HEK293 (cell line): ENCODE measurements at regions not wholly inside any gene's neighbourhood (a gene's known extent, or its start where the extent isn't known, plus 50 kb on each side); places are given as distances from the start of the nearest gene placed in this dataset.
A peak's percentile ranks its signal among the peaks of the same experiment; 100 is the strongest.

Experiments
- BCL6B ChIP-seq: fragments of 450-650 bp; formaldehyde crosslinking; IDR thresholded peaks from 2 replicates; pipeline ENCODE4 v1.5.1; 2017; ENCODE audit warnings: missing biosample characterization, missing genetic modification characterization
- FEZF1 ChIP-seq: fragments of 450-650 bp; formaldehyde crosslinking; IDR thresholded peaks from 2 replicates; pipeline ENCODE4 v1.5.1; 2016; ENCODE audit warnings: missing biosample characterization, missing genetic modification characterization
- GLI2 ChIP-seq: fragments of 450-650 bp; formaldehyde crosslinking; IDR thresholded peaks from 2 replicates; pipeline ENCODE4; 2017; ENCODE audit warnings: missing biosample characterization, missing genetic modification characterization, low read depth, borderline replicate concordance
- OSR2 ChIP-seq: fragments of 450-650 bp; formaldehyde crosslinking; IDR thresholded peaks from 2 replicates; pipeline ENCODE4 v1.5.1; 2016; ENCODE audit warnings: missing biosample characterization, missing genetic modification characterization
- PRDM4 ChIP-seq: fragments of 450-650 bp; formaldehyde crosslinking; IDR thresholded peaks from 2 replicates; pipeline ENCODE4 v1.5.1; 2017; ENCODE audit warnings: missing biosample characterization, missing genetic modification characterization
- TCF7L2 ChIP-seq: IDR thresholded peaks from 2 replicates; pipeline ENCODE4 v1.6.1; 2011; ENCODE audit warnings: low read depth, mild to moderate bottlenecking, inconsistent platforms, low read length, moderate library complexity, borderline replicate concordance
- ZBTB8A ChIP-seq: fragments of 450-650 bp; formaldehyde crosslinking; IDR thresholded peaks from 2 replicates; pipeline ENCODE4 v1.5.1; 2016; ENCODE audit warnings: missing biosample characterization, missing genetic modification characterization
- ZNF174 ChIP-seq: fragments of 450-650 bp; formaldehyde crosslinking; IDR thresholded peaks from 2 replicates; pipeline ENCODE4 v1.5.0; 2017; ENCODE audit warnings: missing biosample characterization, mild to moderate bottlenecking, missing genetic modification characterization
- ZNF184 ChIP-seq: fragments of 450-650 bp; IDR thresholded peaks from 2 replicates; pipeline ENCODE4 v1.5.1; 2018; ENCODE audit warnings: missing biosample characterization, mild to moderate bottlenecking, missing genetic modification characterization
- ZNF341 ChIP-seq: fragments of 450-650 bp; formaldehyde crosslinking; IDR thresholded peaks from 2 replicates; pipeline ENCODE4; 2016; ENCODE audit warnings: low read depth, missing biosample characterization, missing genetic modification characterization
- ZNF423 ChIP-seq: fragments of 450-650 bp; formaldehyde crosslinking; IDR thresholded peaks from 2 replicates; pipeline ENCODE4 v1.5.1; 2016; ENCODE audit warnings: missing biosample characterization, missing genetic modification characterization
- ZNF548 ChIP-seq: fragments of 450-650 bp; formaldehyde crosslinking; IDR thresholded peaks from 2 replicates; pipeline ENCODE4 v1.5.1; 2016; ENCODE audit warnings: missing biosample characterization, missing genetic modification characterization
- ZNF596 ChIP-seq: fragments of 450-650 bp; IDR thresholded peaks from 2 replicates; pipeline ENCODE4 v1.5.0; 2018; ENCODE audit warnings: missing biosample characterization, mild to moderate bottlenecking, missing genetic modification characterization, moderate library complexity
- ZNF629 ChIP-seq: fragments of 450-650 bp; formaldehyde crosslinking; IDR thresholded peaks from 2 replicates; pipeline ENCODE4 v1.5.1; 2017; ENCODE audit warnings: missing biosample characterization, missing genetic modification characterization
- ZNF768 ChIP-seq: fragments of 450-650 bp; formaldehyde crosslinking; IDR thresholded peaks from 2 replicates; pipeline ENCODE4 v1.5.1; 2018; ENCODE audit warnings: missing biosample characterization, mild to moderate bottlenecking, missing genetic modification characterization
- TF ChIP-seq, protein P1 (sequence below): fragments of 450-650 bp; formaldehyde crosslinking; IDR thresholded peaks from 2 replicates; pipeline ENCODE4 v1.5.1; 2017; ENCODE audit warnings: missing biosample characterization, missing genetic modification characterization
- TF ChIP-seq, protein P2 (sequence below): fragments of 450-650 bp; formaldehyde crosslinking; IDR thresholded peaks from 2 replicates; pipeline ENCODE4 v1.5.1; 2017; ENCODE audit warnings: missing biosample characterization, missing genetic modification characterization
- TF ChIP-seq, protein P3 (sequence below): fragments of 450-650 bp; formaldehyde crosslinking; IDR thresholded peaks from 2 replicates; pipeline ENCODE4 v1.5.1; 2016; ENCODE audit warnings: missing biosample characterization, missing genetic modification characterization
- TF ChIP-seq, protein P4 (sequence below): fragments of 450-650 bp; formaldehyde crosslinking; conservative IDR thresholded peaks from 2 replicates; pipeline ENCODE4 v1.5.1; 2016; ENCODE audit warnings: low read depth, missing biosample characterization, missing genetic modification characterization
- TF ChIP-seq, protein P5 (sequence below): fragments of 450-650 bp; IDR thresholded peaks from 2 replicates; pipeline ENCODE4 v1.5.1; 2018; ENCODE audit warnings: missing biosample characterization, mild to moderate bottlenecking, missing genetic modification characterization

- TF ChIP-seq, protein P1, sequence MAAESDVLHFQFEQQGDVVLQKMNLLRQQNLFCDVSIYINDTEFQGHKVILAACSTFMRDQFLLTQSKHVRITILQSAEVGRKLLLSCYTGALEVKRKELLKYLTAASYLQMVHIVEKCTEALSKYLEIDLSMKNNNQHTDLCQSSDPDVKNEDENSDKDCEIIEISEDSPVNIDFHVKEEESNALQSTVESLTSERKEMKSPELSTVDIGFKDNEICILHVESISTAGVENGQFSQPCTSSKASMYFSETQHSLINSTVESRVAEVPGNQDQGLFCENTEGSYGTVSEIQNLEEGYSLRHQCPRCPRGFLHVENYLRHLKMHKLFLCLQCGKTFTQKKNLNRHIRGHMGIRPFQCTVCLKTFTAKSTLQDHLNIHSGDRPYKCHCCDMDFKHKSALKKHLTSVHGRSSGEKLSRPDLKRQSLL (tag by site-specific recombination), result no peak
- TF ChIP-seq, protein P2, sequence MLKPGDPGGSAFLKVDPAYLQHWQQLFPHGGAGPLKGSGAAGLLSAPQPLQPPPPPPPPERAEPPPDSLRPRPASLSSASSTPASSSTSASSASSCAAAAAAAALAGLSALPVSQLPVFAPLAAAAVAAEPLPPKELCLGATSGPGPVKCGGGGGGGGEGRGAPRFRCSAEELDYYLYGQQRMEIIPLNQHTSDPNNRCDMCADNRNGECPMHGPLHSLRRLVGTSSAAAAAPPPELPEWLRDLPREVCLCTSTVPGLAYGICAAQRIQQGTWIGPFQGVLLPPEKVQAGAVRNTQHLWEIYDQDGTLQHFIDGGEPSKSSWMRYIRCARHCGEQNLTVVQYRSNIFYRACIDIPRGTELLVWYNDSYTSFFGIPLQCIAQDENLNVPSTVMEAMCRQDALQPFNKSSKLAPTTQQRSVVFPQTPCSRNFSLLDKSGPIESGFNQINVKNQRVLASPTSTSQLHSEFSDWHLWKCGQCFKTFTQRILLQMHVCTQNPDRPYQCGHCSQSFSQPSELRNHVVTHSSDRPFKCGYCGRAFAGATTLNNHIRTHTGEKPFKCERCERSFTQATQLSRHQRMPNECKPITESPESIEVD (tag by site-specific recombination), result peak; percentile 89
- TF ChIP-seq ZNF174 (no peak), ZNF184 (tag by site-specific recombination) (no peak), ZNF548 (tag by site-specific recombination) (no peak), ZBTB8A (tag by site-specific recombination) (0 out of 2 replicates have a peak, but pooled peaks have one; percentile 13), TCF7L2 (peak; percentile 53; the same call in 1 of the 2 replicates), BCL6B (tag by site-specific recombination) (no peak), FEZF1 (peak; percentile 85), ZNF596 (tag by site-specific recombination) (peak; percentile 70), PRDM4 (tag by site-specific recombination) (peak; percentile 73), ZNF768 (peak; percentile 89), ZNF341 (no peak), GLI2 (tag by site-specific recombination) (peak; percentile 87), ZNF629 (peak; percentile 49), ZNF423 (tag by site-specific recombination) (0 out of 2 replicates have a peak, but pooled peaks have one; percentile 31), OSR2 (tag by site-specific recombination) (peak; percentile 83)
- TF ChIP-seq, protein P3, sequence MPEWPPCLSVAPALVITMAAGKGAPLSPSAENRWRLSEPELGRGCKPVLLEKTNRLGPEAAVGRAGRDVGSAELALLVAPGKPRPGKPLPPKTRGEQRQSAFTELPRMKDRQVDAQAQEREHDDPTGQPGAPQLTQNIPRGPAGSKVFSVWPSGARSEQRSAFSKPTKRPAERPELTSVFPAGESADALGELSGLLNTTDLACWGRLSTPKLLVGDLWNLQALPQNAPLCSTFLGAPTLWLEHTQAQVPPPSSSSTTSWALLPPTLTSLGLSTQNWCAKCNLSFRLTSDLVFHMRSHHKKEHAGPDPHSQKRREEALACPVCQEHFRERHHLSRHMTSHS (tag by site-specific recombination), result 0 out of 2 replicates have a peak, but pooled peaks have one; percentile 33
- TF ChIP-seq, protein P4, sequence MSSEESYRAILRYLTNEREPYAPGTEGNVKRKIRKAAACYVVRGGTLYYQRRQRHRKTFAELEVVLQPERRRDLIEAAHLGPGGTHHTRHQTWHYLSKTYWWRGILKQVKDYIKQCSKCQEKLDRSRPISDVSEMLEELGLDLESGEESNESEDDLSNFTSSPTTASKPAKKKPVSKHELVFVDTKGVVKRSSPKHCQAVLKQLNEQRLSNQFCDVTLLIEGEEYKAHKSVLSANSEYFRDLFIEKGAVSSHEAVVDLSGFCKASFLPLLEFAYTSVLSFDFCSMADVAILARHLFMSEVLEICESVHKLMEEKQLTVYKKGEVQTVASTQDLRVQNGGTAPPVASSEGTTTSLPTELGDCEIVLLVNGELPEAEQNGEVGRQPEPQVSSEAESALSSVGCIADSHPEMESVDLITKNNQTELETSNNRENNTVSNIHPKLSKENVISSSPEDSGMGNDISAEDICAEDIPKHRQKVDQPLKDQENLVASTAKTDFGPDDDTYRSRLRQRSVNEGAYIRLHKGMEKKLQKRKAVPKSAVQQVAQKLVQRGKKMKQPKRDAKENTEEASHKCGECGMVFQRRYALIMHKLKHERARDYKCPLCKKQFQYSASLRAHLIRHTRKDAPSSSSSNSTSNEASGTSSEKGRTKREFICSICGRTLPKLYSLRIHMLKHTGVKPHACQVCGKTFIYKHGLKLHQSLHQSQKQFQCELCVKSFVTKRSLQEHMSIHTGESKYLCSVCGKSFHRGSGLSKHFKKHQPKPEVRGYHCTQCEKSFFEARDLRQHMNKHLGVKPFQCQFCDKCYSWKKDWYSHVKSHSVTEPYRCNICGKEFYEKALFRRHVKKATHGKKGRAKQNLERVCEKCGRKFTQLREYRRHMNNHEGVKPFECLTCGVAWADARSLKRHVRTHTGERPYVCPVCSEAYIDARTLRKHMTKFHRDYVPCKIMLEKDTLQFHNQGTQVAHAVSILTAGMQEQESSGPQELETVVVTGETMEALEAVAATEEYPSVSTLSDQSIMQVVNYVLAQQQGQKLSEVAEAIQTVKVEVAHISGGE (tag by site-specific recombination), result 0 out of 2 replicates have a peak, but pooled peaks have one; percentile 15
- TF ChIP-seq, protein P5, sequence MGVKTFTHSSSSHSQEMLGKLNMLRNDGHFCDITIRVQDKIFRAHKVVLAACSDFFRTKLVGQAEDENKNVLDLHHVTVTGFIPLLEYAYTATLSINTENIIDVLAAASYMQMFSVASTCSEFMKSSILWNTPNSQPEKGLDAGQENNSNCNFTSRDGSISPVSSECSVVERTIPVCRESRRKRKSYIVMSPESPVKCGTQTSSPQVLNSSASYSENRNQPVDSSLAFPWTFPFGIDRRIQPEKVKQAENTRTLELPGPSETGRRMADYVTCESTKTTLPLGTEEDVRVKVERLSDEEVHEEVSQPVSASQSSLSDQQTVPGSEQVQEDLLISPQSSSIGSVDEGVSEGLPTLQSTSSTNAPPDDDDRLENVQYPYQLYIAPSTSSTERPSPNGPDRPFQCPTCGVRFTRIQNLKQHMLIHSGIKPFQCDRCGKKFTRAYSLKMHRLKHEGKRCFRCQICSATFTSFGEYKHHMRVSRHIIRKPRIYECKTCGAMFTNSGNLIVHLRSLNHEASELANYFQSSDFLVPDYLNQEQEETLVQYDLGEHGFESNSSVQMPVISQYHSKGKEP (tag by site-specific recombination), result peak; percentile 64
- TF ChIP-seq, all 188 proteins: peak for 35
Observed at GRCh38 chr1:38724160-38725131, 135.1 kb downstream of the RRAGC start (continued).
